ENCODE measurements at regions not wholly inside any gene's neighbourhood (a gene's known extent, or its start where the extent isn't known, plus 50 kb on each side); places are given as distances from the start of the nearest gene placed in this dataset.

DNA sequence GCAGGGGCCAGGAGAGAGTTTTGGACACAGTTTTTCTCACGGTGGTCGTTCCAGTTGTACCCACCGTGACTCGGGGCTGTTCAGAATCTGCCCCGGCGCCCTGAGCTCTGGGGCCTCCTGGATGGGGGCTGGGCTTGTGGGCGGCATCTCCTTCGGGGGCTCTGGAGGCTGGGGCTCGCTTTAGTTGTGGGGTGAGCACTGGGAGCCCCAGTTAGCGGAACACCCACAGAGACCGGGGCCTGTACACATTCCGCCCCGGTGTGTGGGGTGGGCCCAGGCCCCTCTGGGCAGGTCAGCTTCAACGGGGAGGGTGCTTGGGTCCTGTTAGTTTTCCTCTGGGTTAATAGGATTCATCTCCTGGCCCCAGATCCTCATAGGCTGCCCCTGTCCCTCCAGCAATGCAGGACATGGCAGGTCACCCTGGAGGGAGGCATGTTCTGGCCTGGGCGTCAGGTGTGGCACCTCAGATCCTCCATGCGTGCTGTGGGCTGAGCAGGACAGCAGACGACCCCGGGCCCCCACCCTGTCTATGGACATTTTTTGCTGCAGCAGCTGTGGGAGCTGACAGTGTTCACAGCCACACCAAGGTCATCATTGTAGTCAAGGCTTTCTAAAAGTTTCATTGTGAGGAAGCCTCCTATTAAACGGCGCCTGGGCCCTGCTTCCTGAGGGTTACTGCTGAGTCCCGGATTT is 393.2 kb downstream of the TMEM121 start:
- TF ChIP-seq, protein P1, sequence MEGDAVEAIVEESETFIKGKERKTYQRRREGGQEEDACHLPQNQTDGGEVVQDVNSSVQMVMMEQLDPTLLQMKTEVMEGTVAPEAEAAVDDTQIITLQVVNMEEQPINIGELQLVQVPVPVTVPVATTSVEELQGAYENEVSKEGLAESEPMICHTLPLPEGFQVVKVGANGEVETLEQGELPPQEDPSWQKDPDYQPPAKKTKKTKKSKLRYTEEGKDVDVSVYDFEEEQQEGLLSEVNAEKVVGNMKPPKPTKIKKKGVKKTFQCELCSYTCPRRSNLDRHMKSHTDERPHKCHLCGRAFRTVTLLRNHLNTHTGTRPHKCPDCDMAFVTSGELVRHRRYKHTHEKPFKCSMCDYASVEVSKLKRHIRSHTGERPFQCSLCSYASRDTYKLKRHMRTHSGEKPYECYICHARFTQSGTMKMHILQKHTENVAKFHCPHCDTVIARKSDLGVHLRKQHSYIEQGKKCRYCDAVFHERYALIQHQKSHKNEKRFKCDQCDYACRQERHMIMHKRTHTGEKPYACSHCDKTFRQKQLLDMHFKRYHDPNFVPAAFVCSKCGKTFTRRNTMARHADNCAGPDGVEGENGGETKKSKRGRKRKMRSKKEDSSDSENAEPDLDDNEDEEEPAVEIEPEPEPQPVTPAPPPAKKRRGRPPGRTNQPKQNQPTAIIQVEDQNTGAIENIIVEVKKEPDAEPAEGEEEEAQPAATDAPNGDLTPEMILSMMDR (IDR thresholded peaks at IDR 0.05): no peak
- no peak for TF ChIP-seq ZFX (IDR thresholded peaks at IDR 0.05; ENCODE audit: borderline replicate concordance)

Measured in 22Rv1 (cell line).